ENCODE measurements at regions not wholly inside any gene's neighbourhood (a gene's known extent, or its start where the extent isn't known, plus 50 kb on each side); places are given as distances from the start of the nearest gene placed in this dataset.

- Mint-ChIP-seq H3K27ac (no peak overlapping the region), H3K9me3 (ENCODE audit: low read depth) (no peaks in the 10 kb centered on the region), H3K4me3 (no peak overlapping the region), H3K4me1 (ENCODE audit: low read depth) (no peaks in the 10 kb centered on the region), H3K36me3 (no peaks in the 10 kb centered on the region), H3K27me3 (peaks cover 5% of the 10 kb centered on the region)
Observed at GRCh38 chr9:107647611-107648010, 158.0 kb upstream of the KLF4 start.

GRCh38 chr9:107647141-107647540, 157.6 kb upstream of the KLF4 start:
- no peaks in the 10 kb centered on the region for H3K9me3 Mint-ChIP-seq (ENCODE audit: low read depth)
- H3K36me3 Mint-ChIP-seq: no peaks in the 10 kb centered on the region
- no peak overlapping the region for H3K27ac Mint-ChIP-seq
- H3K27me3 Mint-ChIP-seq: peaks cover 7% of the 10 kb centered on the region
- H3K4me3 Mint-ChIP-seq: no peak overlapping the region
- H3K4me1 Mint-ChIP-seq (ENCODE audit: low read depth): no peaks in the 10 kb centered on the region

GRCh38 chr9:107645464-107645833, 155.9 kb upstream of the KLF4 start:
- Mint-ChIP-seq H3K36me3 (no peaks in the 10 kb centered on the region), H3K4me1 (ENCODE audit: low read depth) (no peaks in the 10 kb centered on the region), H3K9me3 (ENCODE audit: low read depth) (no peaks in the 10 kb centered on the region), H3K27me3 (peaks cover 12% of the 10 kb centered on the region), H3K4me3 (no peak overlapping the region), H3K27ac (no peak overlapping the region)

- no peaks in the 10 kb centered on the region for H3K36me3 Mint-ChIP-seq
Observed at GRCh38 chr9:107644733-107645463, 155.3 kb upstream of the KLF4 start.

GRCh38 chr9:107639426-107639825, 149.9 kb upstream of the KLF4 start:
- Mint-ChIP-seq H3K9me3 (ENCODE audit: low read depth) (no peaks in the 10 kb centered on the region), H3K4me3 (no peak overlapping the region), H3K36me3 (no peaks in the 10 kb centered on the region), H3K4me1 (ENCODE audit: low read depth) (peaks cover 9% of the 10 kb centered on the region), H3K27me3 (peaks cover 30% of the 10 kb centered on the region), H3K27ac (no peak overlapping the region)

More at GRCh38 chr9:107644733-107645463, 155.3 kb upstream of the KLF4 start:
- Mint-ChIP-seq H3K9me3 (ENCODE audit: low read depth) (no peaks in the 10 kb centered on the region), H3K4me3 (no peak overlapping the region), H3K27me3 (peaks cover 14% of the 10 kb centered on the region), H3K27ac (no peak overlapping the region), H3K4me1 (ENCODE audit: low read depth) (no peaks in the 10 kb centered on the region)

GRCh38 chr9:107638521-107639310, 149.1 kb upstream of the KLF4 start:
- H3K27me3 Mint-ChIP-seq: peaks cover 30% of the 10 kb centered on the region
- no peaks in the 10 kb centered on the region for H3K36me3 Mint-ChIP-seq
- H3K4me1 Mint-ChIP-seq (ENCODE audit: low read depth): peaks cover 9% of the 10 kb centered on the region
- H3K27ac Mint-ChIP-seq: no peak overlapping the region
- H3K9me3 Mint-ChIP-seq (ENCODE audit: low read depth): no peaks in the 10 kb centered on the region
- H3K4me3 Mint-ChIP-seq: peak overlapping the region; percentile 14

- Mint-ChIP-seq H3K27me3 (peaks cover 28% of the 10 kb centered on the region), H3K9me3 (ENCODE audit: low read depth) (no peaks in the 10 kb centered on the region), H3K27ac (no peak overlapping the region), H3K4me1 (ENCODE audit: low read depth) (peaks cover 9% of the 10 kb centered on the region), H3K36me3 (no peaks in the 10 kb centered on the region), H3K4me3 (no peak overlapping the region)
Observed at GRCh38 chr9:107637421-107638420, 148.2 kb upstream of the KLF4 start.

GRCh38 chr9:107636571-107637381, 147.2 kb upstream of the KLF4 start:
- Mint-ChIP-seq H3K9me3 (ENCODE audit: low read depth) (no peaks in the 10 kb centered on the region), H3K27ac (no peak overlapping the region), H3K27me3 (peaks cover 27% of the 10 kb centered on the region), H3K4me1 (ENCODE audit: low read depth) (peaks cover 9% of the 10 kb centered on the region), H3K4me3 (no peak overlapping the region), H3K36me3 (no peaks in the 10 kb centered on the region)

GRCh38 chr9:107635803-107636174, 146.2 kb upstream of the KLF4 start:
- no peak overlapping the region for H3K4me3 Mint-ChIP-seq
- H3K27me3 Mint-ChIP-seq: peaks cover 25% of the 10 kb centered on the region
- H3K27ac Mint-ChIP-seq: no peak overlapping the region

GRCh38 chr9:107635101-107635802, 145.7 kb upstream of the KLF4 start:
- no peak overlapping the region for H3K4me3 Mint-ChIP-seq
- no peak overlapping the region for H3K27ac Mint-ChIP-seq
- H3K36me3 Mint-ChIP-seq: no peaks in the 10 kb centered on the region
- no peaks in the 10 kb centered on the region for H3K9me3 Mint-ChIP-seq (ENCODE audit: low read depth)
- H3K4me1 Mint-ChIP-seq (ENCODE audit: low read depth): peaks cover 9% of the 10 kb centered on the region
- peaks cover 21% of the 10 kb centered on the region for H3K27me3 Mint-ChIP-seq

More at GRCh38 chr9:107635803-107636174, 146.2 kb upstream of the KLF4 start:
- Mint-ChIP-seq H3K4me1 (ENCODE audit: low read depth) (peaks cover 9% of the 10 kb centered on the region), H3K36me3 (no peaks in the 10 kb centered on the region), H3K9me3 (ENCODE audit: low read depth) (no peaks in the 10 kb centered on the region)

- no peaks in the 10 kb centered on the region for H3K36me3 Mint-ChIP-seq
- peaks cover 15% of the 10 kb centered on the region for H3K27me3 Mint-ChIP-seq
- H3K9me3 Mint-ChIP-seq (ENCODE audit: low read depth): no peaks in the 10 kb centered on the region
- no peak overlapping the region for H3K4me3 Mint-ChIP-seq
- H3K4me1 Mint-ChIP-seq (ENCODE audit: low read depth): peaks cover 4% of the 10 kb centered on the region
- H3K27ac Mint-ChIP-seq: no peak overlapping the region
Observed at GRCh38 chr9:107633406-107633805, 143.8 kb upstream of the KLF4 start.

GRCh38 chr9:107632661-107633060, 143.1 kb upstream of the KLF4 start:
- H3K36me3 Mint-ChIP-seq: no peaks in the 10 kb centered on the region

GRCh38 chr9:107632216-107632615, 142.6 kb upstream of the KLF4 start:
- Mint-ChIP-seq H3K4me1 (ENCODE audit: low read depth) (peaks cover 1% of the 10 kb centered on the region), H3K27ac (no peak overlapping the region), H3K27me3 (peaks cover 15% of the 10 kb centered on the region), H3K4me3 (no peak overlapping the region), H3K36me3 (no peaks in the 10 kb centered on the region), H3K9me3 (ENCODE audit: low read depth) (no peaks in the 10 kb centered on the region)

More at GRCh38 chr9:107632661-107633060, 143.1 kb upstream of the KLF4 start:
- Mint-ChIP-seq H3K27ac (no peak overlapping the region), H3K27me3 (peaks cover 15% of the 10 kb centered on the region), H3K9me3 (ENCODE audit: low read depth) (no peaks in the 10 kb centered on the region), H3K4me1 (ENCODE audit: low read depth) (peaks cover 1% of the 10 kb centered on the region), H3K4me3 (no peak overlapping the region)

Data from activated naive CD8-positive, alpha-beta T cell (primary cell).